VCaP (cell line): ENCODE measurements at regions not wholly inside any gene's neighbourhood (a gene's known extent, or its start where the extent isn't known, plus 50 kb on each side); places are given as distances from the start of the nearest gene placed in this dataset.

Source experiments
- H3K27ac ChIP-seq: fragments of 450-650 bp; 2 replicates; pipeline ENCODE4 v1.5.1; 2017
- CTCF ChIP-seq: fragments of 450-650 bp; conservative IDR thresholded peaks from 2 replicates; pipeline ENCODE4 v1.5.1; 2017; ENCODE audit warnings: mild to moderate bottlenecking, moderate library complexity

- no peak for TF ChIP-seq CTCF
- no peak overlapping the region for H3K27ac ChIP-seq
These were observed 178.0 kb downstream of the TEX13C start for GRCh38 chrX:125497667-125498066.

DNA sequence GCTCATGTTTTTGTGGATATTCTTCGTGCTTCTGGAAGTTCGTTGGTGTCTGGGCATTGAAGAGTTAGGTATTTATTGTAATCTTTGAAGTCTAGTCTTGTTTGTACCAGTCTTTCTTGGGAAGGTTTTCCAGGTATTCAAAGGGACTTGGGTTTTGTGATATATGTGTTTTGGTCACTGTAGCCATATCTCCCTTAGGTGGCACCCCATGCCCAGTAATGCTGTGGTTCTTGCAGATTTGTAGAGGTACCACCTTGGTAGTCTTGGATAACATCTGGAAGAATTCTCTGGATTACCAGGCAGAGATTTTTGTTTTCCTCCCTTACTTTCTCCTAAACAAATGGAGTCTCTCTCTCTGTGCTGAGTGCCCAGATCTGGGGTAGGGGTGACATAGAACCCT lies 184.1 kb downstream of the TEX13C start:
- TF ChIP-seq CTCF = no peak
- no peak overlapping the region for H3K27ac ChIP-seq

DNA sequence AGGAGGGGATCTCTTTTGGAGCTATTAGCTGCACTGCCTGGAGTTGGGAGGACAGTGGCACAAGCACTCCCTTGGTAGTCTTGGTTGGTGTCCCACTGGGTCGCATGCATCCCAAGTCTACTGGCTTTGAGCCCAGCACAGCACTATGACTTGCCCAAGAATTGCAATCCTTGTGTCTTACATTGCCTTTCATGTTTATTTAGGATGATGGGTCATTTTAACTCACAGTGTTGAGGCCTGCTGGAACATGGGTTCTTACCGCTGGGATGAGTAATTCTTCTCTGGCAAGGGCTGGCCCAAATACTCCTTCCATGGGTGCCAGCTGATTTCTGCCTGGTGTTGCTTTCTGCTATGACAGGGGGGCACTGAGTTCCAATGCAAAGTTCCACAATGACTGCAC lies 185.5 kb downstream of the TEX13C start:
- no peak for TF ChIP-seq CTCF
- no peak overlapping the region for H3K27ac ChIP-seq

DNA sequence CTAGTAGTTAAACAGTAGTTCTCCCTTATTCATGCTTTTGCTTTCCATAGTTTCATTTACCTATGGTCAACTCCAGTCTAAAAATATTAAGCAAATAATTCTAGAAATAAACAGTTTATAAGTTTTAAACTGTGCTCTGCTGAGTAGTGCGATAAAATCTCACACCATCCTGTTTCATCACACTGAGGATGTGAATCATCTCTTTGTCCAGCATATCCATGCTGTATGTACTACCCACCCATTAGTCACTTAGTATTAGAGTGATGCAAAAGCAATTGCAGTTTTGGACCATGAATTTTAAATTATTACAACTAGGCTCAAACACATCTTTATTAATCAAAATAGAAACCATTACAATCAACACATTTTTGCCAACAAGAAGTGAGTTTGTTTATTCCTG lies 187.4 kb downstream of the TEX13C start:
- no peak for TF ChIP-seq CTCF
- H3K27ac ChIP-seq = no peak overlapping the region

GRCh38 chrX:125520029-125520428 lies 200.4 kb downstream of the TEX13C start:
- TF ChIP-seq CTCF = no peak

GRCh38 chrX:125522752-125523151 lies 203.1 kb downstream of the TEX13C start:
- no peak for TF ChIP-seq CTCF
- no peak overlapping the region for H3K27ac ChIP-seq

More at GRCh38 chrX:125520029-125520428, 200.4 kb downstream of the TEX13C start:
- H3K27ac ChIP-seq = no peak overlapping the region

DNA sequence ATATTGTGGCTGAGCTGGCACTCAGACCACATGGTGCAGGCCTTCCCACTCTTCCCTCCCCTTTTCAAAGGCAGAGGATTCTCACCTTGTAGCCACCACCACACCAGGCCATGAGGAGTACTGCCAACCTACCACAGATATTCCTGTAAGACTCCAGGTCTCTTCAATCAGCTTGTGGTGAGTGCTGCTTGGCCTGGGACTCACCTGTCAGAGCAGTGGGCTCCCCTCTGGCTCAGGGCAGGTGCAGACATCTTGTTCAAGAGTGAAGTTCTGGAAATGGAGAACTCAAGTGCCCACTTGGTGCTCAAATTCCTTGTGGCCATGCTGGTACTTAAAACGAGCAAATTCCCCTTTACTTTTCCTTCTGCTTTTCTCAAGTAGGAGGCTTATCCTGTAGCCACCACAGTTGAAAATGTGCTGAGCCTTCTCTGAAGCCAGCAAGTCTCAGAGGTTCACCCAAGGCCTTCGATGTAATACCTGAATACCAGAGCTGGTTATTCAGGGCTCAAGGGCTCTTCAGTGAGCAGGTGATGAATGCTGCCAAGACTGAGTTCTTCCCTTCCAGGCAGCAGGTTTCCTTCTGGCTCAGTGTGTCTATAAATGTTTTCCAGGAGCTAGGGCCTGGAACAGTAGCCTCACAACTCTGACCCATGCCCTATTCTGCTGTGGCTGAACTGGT lies 212.9 kb downstream of the TEX13C start:
- H3K27ac ChIP-seq = no peak overlapping the region
- TF ChIP-seq CTCF = no peak
